CD4-positive, alpha-beta T cell treated with Interleukin-6 at 100 ng/mL for 8 hours (primary cell): ENCODE measurements at regions not wholly inside any gene's neighbourhood (a gene's known extent, or its start where the extent isn't known, plus 50 kb on each side); places are given as distances from the start of the nearest gene placed in this dataset.
"Not testable (repeated sequence)": the region's sequence is repeated elsewhere in the genome, so short reads cannot be mapped to it uniquely, and the experiment has no call there.

ENCODE experiments used
- DNase-seq: peaks from one replicate; pipeline ENCODE4 v3.0.0-alpha.2; 2020; ENCODE audit warnings: mixed read lengths, low spot score

DNA sequence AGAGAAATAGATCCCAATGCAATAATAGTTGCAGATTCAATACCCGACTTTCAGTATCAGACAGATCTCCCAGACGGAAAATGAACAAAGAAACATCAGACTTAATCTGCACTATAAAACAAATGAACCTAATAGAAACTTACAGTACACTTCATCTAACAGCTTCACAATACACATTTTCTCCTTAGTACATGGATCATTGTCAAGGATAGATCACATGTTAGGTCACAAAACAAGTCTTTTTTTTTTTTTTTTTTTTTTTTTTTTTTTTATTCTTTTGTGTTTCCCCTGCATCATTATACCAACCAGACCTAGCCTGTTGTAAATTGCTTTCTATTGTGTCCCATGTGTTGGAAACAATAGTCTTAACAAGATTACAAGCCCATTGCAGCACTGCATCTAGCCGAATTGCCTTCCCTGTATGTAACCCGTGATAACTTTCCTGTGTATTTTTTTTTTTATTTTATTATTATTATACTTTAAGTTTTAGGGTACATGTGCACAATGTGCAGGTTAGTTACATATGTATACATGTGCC is 134.0 kb upstream of the MAD2L1 start:
- not testable (repeated sequence) for DNase-seq

DNA sequence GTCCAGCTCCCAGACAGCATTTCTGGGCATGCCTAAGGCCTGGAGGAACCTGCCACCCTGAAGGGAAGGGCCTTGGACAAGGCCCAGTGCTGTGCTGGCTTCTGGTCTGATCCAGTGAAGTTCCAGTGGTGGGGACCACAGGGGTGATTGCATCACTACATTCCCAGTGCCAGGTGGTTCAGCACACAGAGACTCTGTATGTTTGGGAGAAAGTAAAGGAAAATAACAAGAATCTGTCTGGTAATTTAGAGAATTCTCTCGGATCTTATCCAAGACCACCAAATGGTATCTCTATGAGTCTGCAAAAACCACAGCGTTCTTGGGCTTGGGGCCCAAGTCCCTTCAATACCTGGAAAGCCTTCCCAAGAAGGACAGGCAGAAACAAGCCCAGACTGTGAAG is 131.8 kb upstream of the MAD2L1 start:
- DNase-seq, result no peak

DNA sequence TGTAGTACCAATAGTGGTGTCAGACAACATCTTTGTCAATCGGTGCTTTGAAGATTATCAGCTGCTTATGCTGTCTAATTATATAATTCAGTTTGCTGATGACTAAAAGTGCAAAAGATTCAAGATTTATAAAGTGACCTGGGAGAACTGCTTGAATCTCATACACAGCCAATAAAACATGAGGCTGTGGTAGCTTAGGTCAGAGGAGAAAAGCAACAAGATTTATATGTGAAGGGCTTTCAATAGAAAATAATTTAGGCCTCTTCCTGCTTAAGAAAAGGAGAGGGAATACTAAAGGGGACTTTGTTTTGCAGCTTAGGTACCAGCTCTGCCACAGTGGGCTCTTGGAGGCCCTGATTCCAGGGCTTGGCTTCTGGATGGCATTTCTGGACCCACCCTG is 111.0 kb upstream of the MAD2L1 start:
- DNase-seq, result no peak

GRCh38 chr4:120175272-120175671 is 108.6 kb upstream of the MAD2L1 start:
- DNase-seq, result no peak

DNA sequence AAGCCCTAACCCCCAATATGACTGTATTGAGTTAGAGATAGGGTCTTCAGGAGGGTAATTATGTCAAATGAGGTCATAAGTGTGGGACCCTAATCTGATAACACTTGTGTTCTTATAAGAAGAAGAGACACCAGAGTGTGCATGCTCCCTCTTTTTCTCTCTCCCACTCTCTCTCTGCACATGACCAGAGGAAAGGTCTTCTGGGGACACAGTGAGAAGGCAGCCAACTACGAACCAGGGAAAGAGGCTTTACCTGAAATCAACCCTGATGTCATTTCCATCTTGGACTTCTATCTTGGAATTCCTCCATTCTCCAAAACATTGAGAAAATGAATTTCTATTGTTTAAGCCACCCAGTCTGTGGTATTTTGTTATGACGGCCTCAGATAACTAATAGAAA is 97.2 kb upstream of the MAD2L1 start:
- no peak for DNase-seq

DNA sequence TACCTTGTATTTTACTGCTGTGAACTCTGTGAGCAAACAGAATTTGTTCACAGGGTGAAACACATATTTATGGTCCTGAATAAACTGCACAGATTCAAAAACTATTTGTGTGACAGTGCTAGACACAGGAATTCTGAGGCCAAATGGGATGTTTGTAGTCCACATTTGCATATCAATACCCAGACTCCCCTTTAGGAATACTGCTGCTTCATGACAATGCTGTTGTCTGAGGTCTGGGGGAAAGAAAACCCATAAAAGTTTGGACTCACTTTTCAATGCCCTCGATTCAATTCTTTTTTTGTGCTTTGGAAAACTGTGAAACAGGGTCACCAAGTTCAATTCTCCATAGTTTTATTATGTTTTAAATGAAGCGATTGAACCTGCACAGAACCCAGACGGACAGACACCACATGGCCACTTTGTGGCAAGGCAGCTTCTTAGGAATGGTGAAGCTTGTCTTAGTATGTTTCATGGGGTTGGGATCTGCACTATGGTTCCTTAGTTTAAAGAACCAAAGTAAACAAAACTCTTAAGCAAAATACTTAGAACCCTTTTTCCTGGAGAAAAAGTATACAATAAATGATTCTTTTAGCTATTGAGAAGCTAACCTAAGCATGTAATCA is 92.3 kb upstream of the MAD2L1 start:
- no peak for DNase-seq

DNA sequence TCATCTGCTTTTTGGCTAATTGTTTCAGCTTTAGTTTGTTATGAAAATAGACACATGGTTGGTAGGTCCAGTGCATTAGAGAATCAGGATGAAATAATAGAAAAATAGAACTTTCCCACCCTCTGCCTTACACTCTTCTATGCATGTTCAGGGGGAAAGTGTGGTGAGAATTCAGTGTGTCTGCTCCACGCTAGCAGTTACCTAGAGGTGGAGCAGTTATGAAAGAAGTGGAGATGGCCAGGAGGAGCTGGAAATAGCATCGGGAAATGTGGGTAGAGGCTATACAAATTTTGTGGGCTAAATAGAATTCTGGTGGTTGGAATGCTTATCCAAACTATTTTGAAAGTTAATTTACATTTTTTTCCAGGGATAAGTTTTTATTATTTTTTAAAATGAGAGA is 91.4 kb upstream of the MAD2L1 start:
- no peak for DNase-seq

GRCh38 chr4:120156120-120156718 is 89.6 kb upstream of the MAD2L1 start:
- peak; percentile 47 for DNase-seq

DNA sequence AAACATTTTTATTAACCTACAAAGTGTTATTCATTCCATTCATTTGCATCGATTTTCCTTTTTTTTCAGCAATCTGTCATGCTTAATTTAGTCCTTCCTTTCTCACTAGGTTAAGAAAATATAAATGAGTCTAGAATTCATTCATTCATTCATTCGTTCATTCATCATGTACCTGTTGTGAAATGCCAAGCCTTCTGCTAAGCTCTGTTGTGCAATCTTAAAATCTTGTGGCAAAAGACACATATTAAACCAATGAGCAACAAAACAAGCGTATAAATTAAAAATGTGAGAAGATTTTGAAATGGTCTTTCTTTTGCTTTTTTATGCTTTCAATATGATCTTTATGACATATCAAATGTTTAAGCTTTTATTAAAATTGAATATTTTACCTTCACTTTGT is 88.6 kb upstream of the MAD2L1 start:
- DNase-seq, result no peak

DNA sequence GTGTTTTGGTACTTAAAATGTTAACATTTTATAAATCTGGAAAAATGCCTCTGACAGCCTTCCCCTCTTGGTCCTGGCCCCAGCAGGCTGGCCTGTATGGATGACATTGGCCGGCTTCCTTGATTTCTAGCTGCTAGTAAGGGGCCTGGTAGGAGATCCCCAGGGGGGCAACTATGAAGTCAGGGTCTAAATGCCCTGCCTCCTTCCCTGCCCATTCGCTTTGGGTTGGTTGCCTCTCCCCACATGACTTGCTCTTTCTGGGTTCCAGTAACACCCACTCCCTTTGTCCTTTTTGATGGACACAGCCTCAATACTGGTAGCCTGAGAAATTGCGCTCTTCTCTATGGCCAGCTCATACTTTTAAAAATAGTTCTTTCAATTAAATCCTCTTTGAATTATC is 78.0 kb upstream of the MAD2L1 start:
- DNase-seq, result no peak

GRCh38 chr4:120144041-120144440 is 77.4 kb upstream of the MAD2L1 start:
- DNase-seq, result no peak

- DNase-seq, result no peak
Measured at GRCh38 chr4:120139392-120139791, 72.7 kb upstream of the MAD2L1 start.

DNA sequence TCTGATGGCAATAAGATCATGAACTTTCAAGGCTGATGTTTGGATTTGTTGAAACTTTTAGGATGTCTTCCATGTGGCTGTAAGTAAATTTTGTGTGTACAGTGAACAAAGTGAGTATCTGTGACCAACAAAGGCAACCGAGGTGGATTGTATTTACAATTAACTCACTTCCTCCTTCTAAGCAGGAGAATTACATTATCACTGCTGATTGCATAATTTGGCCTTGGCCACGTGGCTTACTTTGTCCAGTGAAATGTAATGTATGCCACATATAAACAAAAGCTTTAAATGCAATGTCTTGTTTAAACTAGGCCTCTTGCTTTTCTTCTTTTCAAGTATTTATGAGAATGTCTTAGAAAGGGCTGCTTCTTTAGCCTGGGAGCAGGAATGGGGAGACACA is 66.3 kb upstream of the MAD2L1 start:
- no peak for DNase-seq

- no peak for DNase-seq
Measured at GRCh38 chr4:120130786-120131185, 64.1 kb upstream of the MAD2L1 start.
